PC-9 (cell line): ENCODE measurements at regions not wholly inside any gene's neighbourhood (a gene's known extent, or its start where the extent isn't known, plus 50 kb on each side); places are given as distances from the start of the nearest gene placed in this dataset.

Experiments
- BruUV-seq: library from RNA; stranded (reverse); fragments of 400-500 nt; replicated peaks from 2 replicates; lab custom pipeline; 2021; lab: Mats Ljungman, UMichigan
- CTCF ChIA-PET: fragments of 300-600 bp; sonication (Branson Sonifier 250); formaldehyde crosslinking; loops from one replicate; lab custom pipeline; 2022; ENCODE audit warnings: antibody characterized with exemption; lab: Charles Lee
- POLR2A ChIA-PET: fragments of 300-600 bp; sonication (Branson Sonifier 250); formaldehyde crosslinking; loops from one replicate; lab custom pipeline; 2022; ENCODE audit warnings: antibody characterized with exemption; ENCODE audit not compliant: unreplicated experiment; lab: Charles Lee
- DNase-seq, 2 experiments: peaks; one replicate each; pipeline versions ENCODE4 v3.0.0 to v3.0.0-alpha.2; 2015 to 2022; ENCODE audit warnings: mixed read lengths in 1 of 2
- H2AFZ ChIP-seq: fragments of 200-600 bp; sonication (generic); 2 replicates; pipeline ENCODE4 v1.8.1; 2017; ENCODE audit warnings: antibody characterized with exemption
- H3F3A ChIP-seq: fragments of 200-600 bp; sonication (generic); 2 replicates; pipeline ENCODE4 v1.8.1; 2017; ENCODE audit warnings: antibody characterized with exemption, mild to moderate bottlenecking, low read depth; ENCODE audit not compliant: insufficient read depth
- H3K27ac ChIP-seq: fragments of 200-600 bp; sonication (generic); 2 replicates; pipeline ENCODE4 v1.6.1; 2016; ENCODE audit warnings: mixed run types
- H3K27me3 ChIP-seq: fragments of 200-600 bp; sonication (generic); 2 replicates; pipeline ENCODE4 v1.6.1; 2016; ENCODE audit warnings: low read depth, mixed run types; ENCODE audit not compliant: insufficient read depth
- H3K36me3 ChIP-seq: fragments of 200-600 bp; sonication (generic); 2 replicates; pipeline ENCODE4 v1.6.1; 2016; ENCODE audit warnings: low read depth, mixed run types
- H3K4me1 ChIP-seq: fragments of 200-600 bp; sonication (generic); replicated peaks from 2 replicates; pipeline ENCODE4 v1.6.1; 2016; ENCODE audit warnings: mixed run types; ENCODE audit not compliant: insufficient read depth
- H3K4me2 ChIP-seq: fragments of 200-600 bp; sonication (generic); 2 replicates; pipeline ENCODE4 v1.6.1; 2017; ENCODE audit warnings: mixed run types
- H3K4me3 ChIP-seq: fragments of 200-600 bp; sonication (generic); 2 replicates; pipeline ENCODE4 v1.6.1; 2016; ENCODE audit warnings: mixed run types
- H3K79me2 ChIP-seq: fragments of 200-600 bp; sonication (generic); 2 replicates; pipeline ENCODE4 v1.6.1; 2017; ENCODE audit warnings: low read depth, mixed run types
- H3K9me2 ChIP-seq: fragments of 200-600 bp; sonication (generic); 2 replicates; pipeline ENCODE4 v1.8.1; 2017; ENCODE audit warnings: mild to moderate bottlenecking; ENCODE audit not compliant: insufficient read depth
- H3K9me3 ChIP-seq: fragments of 200-600 bp; sonication (generic); 2 replicates; pipeline ENCODE4 v1.8.1; 2016; ENCODE audit warnings: low read depth; ENCODE audit not compliant: insufficient read depth
- H4K20me1 ChIP-seq: fragments of 200-600 bp; sonication (generic); 2 replicates; pipeline ENCODE4 v1.8.1; 2017; ENCODE audit not compliant: insufficient read depth
- CTCF ChIP-seq: fragments of 200-600 bp; sonication (generic); conservative IDR thresholded peaks from 2 replicates; pipeline ENCODE4 v1.6.1; 2017; ENCODE audit warnings: mixed run types, antibody characterized with exemption, mild to moderate bottlenecking, moderate library complexity
- EZH2 ChIP-seq: fragments of 200-600 bp; sonication (generic); IDR thresholded peaks from 2 replicates; pipeline ENCODE4 v1.8.0; 2017; ENCODE audit warnings: antibody characterized with exemption, low read depth
- intact Hi-C: fragments of 100-400 bp; cut with micrococcal nuclease; formaldehyde crosslinking; loops from one replicate; pipeline ENCODE4 v1.10.0; 2022; ENCODE audit not compliant: unreplicated experiment

DNA sequence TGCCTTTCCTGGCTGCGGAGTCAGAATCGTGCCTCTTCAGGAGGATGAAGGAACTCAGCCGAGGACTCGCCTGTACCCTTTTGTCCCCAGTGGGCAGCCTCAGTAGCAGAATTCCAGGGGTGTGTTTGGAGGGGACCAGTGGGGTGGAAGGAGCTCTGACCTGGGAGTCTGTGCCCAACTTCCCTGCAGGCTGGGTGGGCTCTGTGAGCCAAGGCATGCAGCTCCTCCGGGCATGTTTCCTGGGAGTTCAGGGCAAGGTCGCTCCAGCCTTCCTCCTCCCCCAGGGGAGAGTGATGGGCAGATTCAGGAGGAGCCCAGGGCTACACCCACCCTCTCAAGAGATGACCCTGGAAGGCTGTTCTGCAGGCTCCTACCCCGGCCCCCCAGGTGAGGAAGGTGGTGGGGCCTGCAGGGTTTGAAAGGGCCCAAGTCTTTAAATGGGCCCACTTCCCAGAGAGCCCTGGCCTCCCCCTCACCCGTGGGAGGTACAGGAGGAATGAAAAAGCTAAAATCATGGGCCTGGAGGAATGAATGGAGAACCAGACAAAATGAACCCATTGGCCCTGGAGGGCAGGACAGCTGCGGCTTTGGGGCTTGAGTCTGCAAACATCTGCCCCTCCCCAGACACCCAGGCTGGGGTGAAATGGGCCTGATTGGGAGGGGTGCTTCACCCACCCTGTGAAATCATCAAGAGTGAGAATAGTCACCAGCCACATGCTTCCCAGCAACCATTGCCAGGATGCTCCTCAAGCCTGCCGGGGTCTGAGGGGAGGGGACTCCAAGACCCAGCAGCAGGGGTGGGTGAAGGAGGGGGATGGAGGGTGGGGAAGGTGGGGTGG lies 77.6 kb upstream of the PMEPA1 start:
- DNase-seq = no peak
- Histone ChIP-seq H3K4me1 (no peaks in the 10 kb centered on the region), H3K27me3 (no peaks in the 10 kb centered on the region), H3K4me3 (no peak overlapping the region), H3K4me2 (no peak overlapping the region), H3K36me3 (no peaks in the 10 kb centered on the region), H3K79me2 (no peaks in the 10 kb centered on the region), H3K27ac (no peak overlapping the region), H3K9me2 (no peaks in the 10 kb centered on the region), H4K20me1 (no peaks in the 10 kb centered on the region), H3K9me3 (no peaks in the 10 kb centered on the region), H3F3A (no peaks in the 10 kb centered on the region), H2AFZ (no peak overlapping the region)
- ChIA-PET CTCF (interaction anchor here (0.6 kb wide), 1 partner anchor 340 kb away, joined by 3 read pairs; no protein-coding TSS in a partner anchor), POLR2A (no interaction called here)
- intact Hi-C loops = no loop called here
- no TSS peak for BruUV-seq
- TF ChIP-seq CTCF = no peak

DNA sequence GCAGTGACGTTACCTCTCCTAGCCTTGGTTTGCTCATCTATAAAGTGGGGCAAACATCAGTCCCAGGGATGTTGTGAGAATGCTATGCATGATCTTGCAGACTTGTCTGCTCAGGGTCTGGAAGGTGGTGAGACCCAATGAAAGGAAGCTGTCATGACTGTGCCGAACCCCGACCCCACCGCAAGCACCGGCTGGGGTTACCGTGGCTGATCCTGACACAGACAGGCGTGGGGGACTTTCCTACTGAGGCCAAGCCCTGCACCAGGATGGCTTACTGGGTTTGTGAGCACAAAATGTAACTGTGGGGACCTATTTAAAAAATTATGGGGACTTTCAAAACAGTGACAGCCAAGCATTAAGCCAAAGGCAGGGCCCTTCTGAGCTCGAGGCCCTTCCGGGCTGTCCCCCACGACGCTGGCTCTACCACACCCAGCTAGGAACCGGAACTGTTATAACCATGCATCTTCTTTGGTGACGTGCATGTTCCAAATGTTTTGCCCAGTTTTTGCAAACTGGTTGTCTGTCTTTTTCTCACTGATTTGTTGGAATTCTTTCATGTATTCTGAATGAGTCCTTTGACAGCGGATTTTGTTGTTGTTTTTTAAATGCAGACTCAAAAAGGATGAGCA lies 76.6 kb upstream of the PMEPA1 start:
- Histone ChIP-seq H3K4me2 (no peak overlapping the region), H3K27me3 (no peaks in the 10 kb centered on the region), H3K27ac (no peak overlapping the region), H3K9me2 (no peaks in the 10 kb centered on the region), H3K4me1 (no peaks in the 10 kb centered on the region), H2AFZ (no peak overlapping the region), H3K36me3 (no peaks in the 10 kb centered on the region), H3F3A (no peaks in the 10 kb centered on the region), H4K20me1 (no peaks in the 10 kb centered on the region), H3K9me3 (no peaks in the 10 kb centered on the region), H3K4me3 (no peak overlapping the region), H3K79me2 (no peaks in the 10 kb centered on the region)
- ChIA-PET POLR2A (interaction anchor here (0.6 kb wide), 1 partner anchor 77 kb away, joined by 3 read pairs; the partner anchor contains the start of gene PMEPA1), CTCF (interaction anchor here (0.6 kb wide), 1 partner anchor 341 kb away, joined by 3 read pairs; no protein-coding TSS in a partner anchor)
- TF ChIP-seq EZH2 = no peak
- no peak for TF ChIP-seq CTCF
- DNase-seq = no peak
- intact Hi-C loops = no loop called here
- no TSS peak for BruUV-seq

GRCh38 chr20:57785720-57786119 lies 75.9 kb upstream of the PMEPA1 start:
- no TSS peak for BruUV-seq
- ChIA-PET CTCF (no interaction called here), POLR2A (interaction anchor here (0.6 kb wide), 1 partner anchor 9 kb away, joined by 12 read pairs; no protein-coding TSS in a partner anchor)
- TF ChIP-seq EZH2 = no peak
- TF ChIP-seq CTCF = no peak
- Histone ChIP-seq H3K27ac (no peak overlapping the region), H3F3A (no peaks in the 10 kb centered on the region), H3K36me3 (no peaks in the 10 kb centered on the region), H4K20me1 (no peaks in the 10 kb centered on the region), H2AFZ (no peak overlapping the region), H3K4me1 (no peaks in the 10 kb centered on the region), H3K27me3 (no peaks in the 10 kb centered on the region), H3K4me2 (no peak overlapping the region), H3K9me2 (no peaks in the 10 kb centered on the region), H3K79me2 (no peaks in the 10 kb centered on the region), H3K9me3 (no peaks in the 10 kb centered on the region), H3K4me3 (no peak overlapping the region)
- intact Hi-C loops = no loop called here
- DNase-seq = no peak
